Stimulated activated CD8-positive, alpha-beta memory T cell treated with anti-CD3 and anti-CD28 coated beads, Interleukin-15, amount 100 ng/mL, for 48 hours (primary cell): ENCODE measurements at regions not wholly inside any gene's neighbourhood (a gene's known extent, or its start where the extent isn't known, plus 50 kb on each side); places are given as distances from the start of the nearest gene placed in this dataset.

Experiments
- DNase-seq, 2 donors: peaks; one replicate each; pipeline ENCODE4 v3.0.0-alpha.2; 2020; ENCODE audit warnings: low read depth in 2 of 2

GRCh38 chr2:161571051-161571429 lies 53.2 kb upstream of the SLC4A10 start:
- no peak for DNase-seq
